Left hindlimb (tissue), 1 donor: ENCODE measurements at regions not wholly inside any gene's neighbourhood (a gene's known extent, or its start where the extent isn't known, plus 50 kb on each side); places are given as distances from the start of the nearest gene placed in this dataset.
"Not testable (repeated sequence)": the region's sequence is repeated elsewhere in the genome, so short reads cannot be mapped to it uniquely, and the experiment has no call there.

ENCODE experiments used
- DNase-seq: peaks from one replicate; pipeline ENCODE4 v3.0.0-alpha.2; 2018

- no peak for DNase-seq
Measured at GRCh38 chr15:26069231-26069641, 206.1 kb upstream of the ATP10A start.

- no peak for DNase-seq
Measured at GRCh38 chr15:26066896-26067295, 203.8 kb upstream of the ATP10A start.

GRCh38 chr15:26065723-26066122 is 202.6 kb upstream of the ATP10A start:
- no peak for DNase-seq

DNA sequence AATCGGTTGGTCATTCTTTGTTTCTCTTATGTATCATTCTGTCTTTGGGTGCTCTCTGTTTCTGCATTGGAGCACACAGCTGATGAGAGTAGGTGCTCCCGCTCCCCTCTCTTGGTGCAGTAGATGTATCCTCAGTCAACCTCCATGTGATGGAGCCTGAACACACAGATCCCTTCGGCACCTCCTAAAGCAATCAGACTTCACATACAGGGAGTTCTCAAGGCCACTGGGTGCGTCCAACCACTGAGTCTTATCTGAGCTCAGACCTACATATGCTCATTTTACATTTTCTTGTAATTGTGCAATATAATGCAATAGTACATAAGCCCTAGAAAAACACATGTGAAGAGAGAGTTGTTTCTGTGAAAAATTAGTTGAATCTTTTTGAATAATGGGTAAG is 198.1 kb upstream of the ATP10A start:
- no peak for DNase-seq

DNA sequence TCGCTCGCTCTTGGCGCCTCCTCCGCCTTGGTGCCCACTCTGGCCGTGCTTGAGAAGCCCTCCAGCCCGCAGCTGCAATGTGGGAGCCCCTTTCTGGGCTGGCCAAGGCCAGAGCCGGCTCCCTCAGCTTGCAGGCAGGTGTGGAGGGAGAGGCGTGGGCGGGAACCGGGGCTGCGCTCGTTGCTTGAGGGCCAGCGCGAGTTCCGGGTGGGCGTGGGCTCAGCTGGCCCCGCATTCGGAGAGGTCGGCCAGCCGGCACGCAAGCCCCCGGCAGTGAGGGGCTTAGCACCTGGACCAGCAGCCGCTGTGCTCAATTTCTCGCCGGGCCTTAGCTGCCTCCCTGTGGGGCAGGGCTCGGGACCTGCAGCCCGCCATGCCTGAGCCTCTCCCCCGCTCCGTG is 193.6 kb upstream of the ATP10A start:
- not testable (repeated sequence) for DNase-seq

DNA sequence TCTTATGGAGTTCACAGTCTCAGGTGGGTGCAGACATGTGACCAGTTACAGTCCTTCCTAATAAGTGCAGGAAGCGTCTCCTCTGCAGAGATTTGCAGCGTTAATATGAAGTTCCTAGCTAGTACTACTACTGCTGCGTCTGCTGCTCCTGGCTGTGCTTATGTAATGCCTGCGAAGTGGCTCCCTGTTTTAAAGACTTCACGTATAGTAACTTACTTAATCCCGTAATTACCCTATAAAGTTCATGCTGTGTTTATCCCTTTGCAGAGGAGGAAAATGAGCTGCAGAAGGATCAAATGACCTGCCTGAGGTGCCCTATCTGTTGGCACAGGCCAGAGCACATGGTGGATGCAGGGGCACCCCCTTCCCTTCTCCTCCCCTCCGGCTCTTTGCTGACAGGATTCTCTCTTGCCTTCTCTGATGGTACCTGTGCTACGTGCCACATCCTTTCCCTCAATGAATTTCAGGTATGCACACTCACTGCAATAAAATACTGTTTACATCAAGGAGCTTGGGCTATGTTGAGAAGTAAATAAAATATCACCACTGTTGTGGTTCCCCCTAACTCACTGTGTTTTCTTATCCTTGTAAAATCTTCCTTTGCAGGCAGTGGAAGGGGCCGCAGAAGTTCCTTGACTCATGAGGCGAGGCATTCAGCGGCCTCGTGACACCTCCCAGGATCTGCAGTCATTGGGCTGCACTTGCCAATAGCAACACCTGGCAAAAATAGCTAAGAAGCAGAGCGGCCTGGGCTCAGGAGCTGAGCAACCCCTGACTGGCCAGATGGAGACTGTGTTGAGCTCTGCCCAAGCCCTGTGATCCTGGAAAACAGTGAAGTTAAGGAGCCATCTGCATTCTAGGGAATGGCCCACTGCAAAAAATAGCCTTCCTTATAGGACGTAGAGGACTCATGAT is 188.9 kb upstream of the ATP10A start:
- DNase-seq: peak; percentile 75

GRCh38 chr15:26050984-26051383 is 187.9 kb upstream of the ATP10A start:
- DNase-seq: no peak

GRCh38 chr15:26049900-26050657 is 187.0 kb upstream of the ATP10A start:
- no peak for DNase-seq

GRCh38 chr15:26048669-26049068 is 185.5 kb upstream of the ATP10A start:
- no peak for DNase-seq

DNA sequence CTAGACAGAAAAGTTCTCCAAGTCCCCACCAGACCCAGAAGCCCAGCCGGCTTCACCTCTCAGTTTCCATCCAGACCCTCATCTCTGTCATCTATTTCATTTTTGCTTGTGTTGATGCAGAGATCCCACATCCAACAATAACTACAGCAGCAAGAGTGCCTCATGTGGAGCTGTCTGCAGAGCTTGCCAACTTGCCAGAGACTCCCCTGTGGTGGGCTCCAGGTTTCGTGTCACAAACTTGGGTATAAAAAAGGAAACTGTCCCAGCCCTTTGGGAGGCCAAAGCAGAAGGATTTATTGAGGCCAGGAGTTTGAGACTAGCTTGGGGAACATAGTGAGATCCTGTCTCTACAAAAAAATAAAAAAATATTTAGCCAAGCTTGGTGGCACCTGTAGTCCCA is 182.4 kb upstream of the ATP10A start:
- no peak for DNase-seq

DNA sequence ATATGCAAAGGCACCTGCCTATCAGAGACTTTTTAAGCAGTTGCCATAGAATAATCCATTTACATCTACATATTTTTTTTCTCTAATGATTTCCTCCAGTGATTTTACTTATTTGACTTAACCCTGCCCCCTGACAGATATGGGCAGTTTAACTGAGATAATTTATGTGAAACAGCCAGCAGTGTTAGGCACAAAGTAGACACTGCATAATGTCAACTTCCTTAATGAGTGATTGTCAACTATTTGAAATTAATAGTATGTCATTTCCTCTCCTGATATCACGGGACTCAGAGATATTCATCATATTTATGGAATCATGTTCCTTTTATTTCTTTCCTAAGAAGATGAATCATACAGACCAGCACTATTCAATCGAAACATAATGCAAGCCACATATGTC is 179.9 kb upstream of the ATP10A start:
- DNase-seq: no peak

GRCh38 chr15:26038693-26039092 is 175.6 kb upstream of the ATP10A start:
- no peak for DNase-seq

DNA sequence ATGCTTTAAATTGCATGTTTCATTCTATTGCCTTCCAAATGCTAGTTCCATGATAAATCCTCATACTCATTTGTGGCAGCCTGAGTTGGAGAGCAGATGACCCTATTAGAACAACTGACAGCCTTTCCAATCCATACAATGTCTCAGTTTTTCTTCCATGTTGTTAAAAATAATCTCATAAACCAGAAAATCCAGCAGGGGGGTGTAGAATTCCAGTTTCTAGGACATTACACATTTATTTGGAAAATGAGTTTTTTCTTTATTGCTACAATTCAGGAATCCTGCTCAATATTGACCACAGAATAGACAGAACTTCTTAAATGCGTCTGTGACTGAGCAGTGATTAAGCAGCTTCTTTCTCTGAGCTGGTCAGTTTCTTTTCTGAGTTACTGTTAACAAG is 174.2 kb upstream of the ATP10A start:
- no peak for DNase-seq

- DNase-seq: no peak
Measured at GRCh38 chr15:26033493-26033892, 170.4 kb upstream of the ATP10A start.

DNA sequence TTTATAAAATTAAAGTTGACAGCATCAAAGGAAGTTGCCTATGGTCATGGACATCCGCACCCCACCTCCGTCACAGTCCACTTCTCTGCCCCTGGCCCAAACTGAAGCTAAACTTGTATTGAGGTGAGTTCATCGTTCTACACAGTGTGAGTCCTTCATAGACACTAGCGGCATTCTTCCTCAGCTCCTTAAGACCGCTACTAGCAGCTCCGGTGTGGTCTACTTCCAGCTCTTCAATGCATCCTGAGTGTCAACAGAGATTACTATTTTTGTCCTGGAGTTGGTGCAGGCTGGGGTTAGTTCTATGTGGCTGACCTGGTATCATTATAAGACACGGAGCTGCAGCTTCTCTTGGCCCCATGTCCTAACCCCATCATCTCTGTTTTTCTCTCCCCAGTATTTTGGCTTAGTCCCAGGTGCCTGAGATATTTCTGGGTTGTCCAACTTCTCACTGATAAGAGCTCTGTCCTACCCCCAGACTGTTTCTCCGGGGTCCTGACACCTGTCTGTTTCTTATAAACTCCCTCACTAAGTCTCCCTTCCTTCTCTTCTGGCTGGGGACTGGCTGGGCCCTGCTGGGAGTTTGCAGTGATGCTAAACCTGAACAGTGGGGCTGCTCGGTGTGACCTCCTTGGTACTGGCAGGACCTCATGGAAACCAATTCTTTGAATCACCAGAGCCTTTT is 169.2 kb upstream of the ATP10A start:
- DNase-seq: no peak

GRCh38 chr15:26029586-26029985 is 166.5 kb upstream of the ATP10A start:
- not testable (repeated sequence) for DNase-seq

- no peak for DNase-seq
Measured at GRCh38 chr15:26029146-26029545, 166.0 kb upstream of the ATP10A start.

- no peak for DNase-seq
Measured at GRCh38 chr15:26028086-26028740, 165.1 kb upstream of the ATP10A start.

GRCh38 chr15:26026671-26027070 is 163.5 kb upstream of the ATP10A start:
- DNase-seq: not testable (repeated sequence)

- DNase-seq: no peak
Measured at GRCh38 chr15:26024241-26024640, 161.1 kb upstream of the ATP10A start.

DNA sequence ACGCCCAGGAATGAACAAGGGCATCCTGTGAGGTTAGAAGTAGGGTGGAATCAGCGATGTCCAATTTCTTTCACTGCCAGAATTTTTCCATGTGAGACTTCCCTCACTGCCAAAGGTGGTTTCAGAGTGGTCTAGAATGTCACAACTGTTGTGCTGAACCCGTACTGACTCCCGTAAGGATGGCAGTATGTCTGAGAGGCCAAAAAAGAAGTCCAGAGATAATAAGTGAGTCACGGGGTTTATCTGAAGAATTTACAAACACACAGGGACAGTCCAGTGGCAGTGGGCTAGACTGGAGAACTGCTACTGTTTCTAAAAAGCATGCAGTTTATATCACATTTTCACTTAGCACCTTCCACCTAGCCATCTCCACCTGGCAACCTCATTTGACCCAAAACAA is 160.6 kb upstream of the ATP10A start:
- no peak for DNase-seq

- no peak for DNase-seq
Measured at GRCh38 chr15:26023231-26023630, 160.1 kb upstream of the ATP10A start.

DNA sequence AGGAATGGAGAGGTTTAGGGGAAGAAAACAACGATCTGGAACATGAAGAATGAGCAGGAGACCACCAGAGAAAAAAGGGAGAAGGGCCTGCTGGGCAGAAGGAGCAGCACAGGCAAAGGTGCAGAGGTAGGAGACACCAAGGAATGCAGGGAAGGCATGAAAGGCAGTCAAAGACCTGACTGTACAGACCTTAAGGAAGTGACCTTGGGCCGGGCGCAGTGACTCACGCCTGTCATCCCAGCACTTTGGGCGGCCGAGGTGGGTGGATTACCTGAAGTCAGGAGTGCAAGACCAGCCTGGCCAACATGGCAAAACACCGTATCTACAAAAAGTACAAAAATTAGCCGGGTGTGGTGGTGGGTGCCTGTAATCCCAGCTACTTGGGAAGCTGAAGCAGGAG is 157.7 kb upstream of the ATP10A start:
- no peak for DNase-seq
